ENCODE measurements at regions not wholly inside any gene's neighbourhood (a gene's known extent, or its start where the extent isn't known, plus 50 kb on each side); places are given as distances from the start of the nearest gene placed in this dataset.

- TF ChIP-seq CTCF (IDR thresholded peaks at IDR 0.05 in 8 of 11, conservative IDR thresholded peaks at IDR 0.05 in 3 of 11) (no peak), POLR2A (IDR thresholded peaks at IDR 0.05) (no peak)
Observed at GRCh38 chr9:130772185-130772584, 62.9 kb upstream of the ABL1 start.
